Activated CD4-positive, alpha-beta T cell treated with anti-CD3 and anti-CD28 coated beads for 1 hour (primary cell): ENCODE measurements at regions not wholly inside any gene's neighbourhood (a gene's known extent, or its start where the extent isn't known, plus 50 kb on each side); places are given as distances from the start of the nearest gene placed in this dataset.
"Not testable (repeated sequence)": the region's sequence is repeated elsewhere in the genome, so short reads cannot be mapped to it uniquely, and the experiment has no call there.

Source experiments
- DNase-seq: peaks from one replicate; pipeline ENCODE4 v3.0.0-alpha.2; 2020

DNA sequence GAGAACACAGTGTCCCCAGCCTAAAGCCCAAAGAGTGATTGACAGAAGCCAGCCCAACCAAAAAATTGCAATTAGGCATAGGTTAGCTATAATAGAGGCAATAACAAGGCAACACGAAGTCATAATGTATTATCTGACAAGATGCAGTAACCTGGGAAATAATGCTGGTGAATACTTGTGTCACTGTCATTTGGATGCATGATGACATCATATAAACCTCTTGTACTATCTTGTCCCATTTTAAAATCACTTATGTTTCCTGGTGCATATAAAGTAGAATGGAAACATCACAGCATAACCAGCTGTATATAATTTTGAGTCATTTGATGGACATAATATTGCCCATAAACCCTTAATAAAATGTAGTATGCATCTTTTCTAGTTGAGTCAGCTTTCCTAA lies 1138.3 kb upstream of the LRRTM3 start:
- no peak for DNase-seq

- no peak for DNase-seq
Measured at GRCh38 chr10:65788271-65788670, 1137.6 kb upstream of the LRRTM3 start.

GRCh38 chr10:65791979-65792378 lies 1133.9 kb upstream of the LRRTM3 start:
- no peak for DNase-seq

DNA sequence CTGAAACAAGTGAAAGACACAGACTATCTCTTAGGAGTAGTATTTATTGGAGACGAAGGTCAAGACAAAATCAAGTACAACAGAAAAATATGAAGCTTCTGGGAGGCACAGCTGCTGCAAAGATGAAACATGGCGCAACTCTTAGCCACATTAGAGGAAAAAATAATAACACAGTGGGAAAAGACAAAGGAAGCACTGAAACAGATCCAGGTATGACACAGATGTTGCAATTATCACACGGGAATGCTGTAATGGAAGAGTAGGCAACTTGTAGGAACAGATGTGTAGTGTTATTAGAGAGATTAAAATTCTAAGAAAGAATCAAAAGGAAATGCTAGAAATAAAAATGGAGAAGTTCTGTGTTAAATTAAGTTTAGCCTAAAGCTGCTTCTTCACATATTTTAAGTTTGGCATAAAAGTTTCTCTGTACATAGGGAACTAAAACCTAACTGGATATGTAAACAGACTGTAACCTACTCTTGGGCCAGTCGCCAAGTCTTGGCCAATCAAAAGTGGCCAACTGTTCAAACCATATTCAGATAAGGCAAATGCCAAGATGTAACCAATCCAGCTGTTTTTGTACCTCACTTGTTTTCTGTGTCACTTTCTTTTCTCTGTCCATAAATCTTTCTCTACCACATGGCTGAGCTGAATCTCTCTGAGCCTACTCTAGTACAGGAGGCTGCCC lies 1132.0 kb upstream of the LRRTM3 start:
- no peak for DNase-seq

- DNase-seq, result not testable (repeated sequence)
Measured at GRCh38 chr10:65794861-65795260, 1131.0 kb upstream of the LRRTM3 start.

DNA sequence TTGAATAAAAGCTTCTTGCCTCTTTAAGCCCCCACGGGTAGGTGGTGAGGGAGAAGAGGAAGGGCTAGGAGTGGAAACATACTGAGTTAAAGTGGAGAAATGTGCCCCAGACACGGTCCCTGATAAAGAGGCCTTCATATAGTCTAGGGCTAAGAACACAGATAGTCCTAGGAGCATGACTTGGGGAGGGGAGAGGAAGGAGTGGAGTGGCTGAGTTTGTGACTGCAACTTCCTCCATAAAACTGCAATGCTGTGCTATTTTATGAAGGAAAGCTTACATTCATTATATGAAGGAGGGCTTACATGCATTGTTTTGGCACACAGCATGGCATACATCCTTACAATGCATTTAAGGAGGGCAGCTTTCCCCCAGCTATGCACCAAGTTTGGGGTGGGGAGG lies 1129.4 kb upstream of the LRRTM3 start:
- DNase-seq, result no peak

GRCh38 chr10:65798133-65798532 lies 1127.7 kb upstream of the LRRTM3 start:
- no peak for DNase-seq

DNA sequence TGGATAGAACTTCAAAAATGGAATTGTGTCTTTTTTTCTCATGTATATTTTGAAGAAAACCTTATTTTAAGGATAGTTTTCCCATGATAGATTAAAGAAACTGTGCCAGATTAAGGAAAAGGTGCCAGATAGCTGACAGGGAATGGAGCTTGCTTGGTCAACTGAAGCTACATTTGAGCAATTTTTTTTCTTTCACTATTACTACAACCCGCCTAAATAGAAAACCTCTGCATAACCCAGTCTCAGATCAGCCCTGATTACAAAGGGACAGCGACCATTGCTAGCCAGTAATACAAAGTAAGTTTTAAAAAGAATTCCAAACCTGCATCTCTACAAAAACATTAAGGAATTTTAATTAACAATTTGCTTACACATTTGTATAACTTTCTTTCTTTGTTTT lies 1123.4 kb upstream of the LRRTM3 start:
- DNase-seq, result no peak

DNA sequence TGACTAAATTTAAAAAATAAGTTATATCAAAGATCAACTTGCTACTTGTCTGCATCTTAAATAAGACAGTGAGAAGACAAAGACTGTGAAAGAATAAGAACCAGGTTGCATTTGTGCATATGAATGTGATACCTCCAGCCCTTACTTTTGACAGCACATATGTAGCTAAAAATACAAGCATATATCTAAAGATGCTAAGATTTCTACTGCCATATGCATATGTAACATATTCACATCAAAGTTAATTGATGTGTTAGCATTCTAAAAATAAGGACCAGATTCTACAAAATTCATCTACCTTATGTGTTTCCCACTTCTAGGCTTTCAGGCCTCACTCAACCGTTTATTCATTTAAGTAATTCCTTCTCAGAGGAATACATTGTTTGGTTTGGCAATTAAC lies 1120.3 kb upstream of the LRRTM3 start:
- DNase-seq, result no peak

GRCh38 chr10:65805993-65806392 lies 1119.8 kb upstream of the LRRTM3 start:
- DNase-seq, result no peak

- DNase-seq, result no peak
Measured at GRCh38 chr10:65808687-65809333, 1117.0 kb upstream of the LRRTM3 start.

DNA sequence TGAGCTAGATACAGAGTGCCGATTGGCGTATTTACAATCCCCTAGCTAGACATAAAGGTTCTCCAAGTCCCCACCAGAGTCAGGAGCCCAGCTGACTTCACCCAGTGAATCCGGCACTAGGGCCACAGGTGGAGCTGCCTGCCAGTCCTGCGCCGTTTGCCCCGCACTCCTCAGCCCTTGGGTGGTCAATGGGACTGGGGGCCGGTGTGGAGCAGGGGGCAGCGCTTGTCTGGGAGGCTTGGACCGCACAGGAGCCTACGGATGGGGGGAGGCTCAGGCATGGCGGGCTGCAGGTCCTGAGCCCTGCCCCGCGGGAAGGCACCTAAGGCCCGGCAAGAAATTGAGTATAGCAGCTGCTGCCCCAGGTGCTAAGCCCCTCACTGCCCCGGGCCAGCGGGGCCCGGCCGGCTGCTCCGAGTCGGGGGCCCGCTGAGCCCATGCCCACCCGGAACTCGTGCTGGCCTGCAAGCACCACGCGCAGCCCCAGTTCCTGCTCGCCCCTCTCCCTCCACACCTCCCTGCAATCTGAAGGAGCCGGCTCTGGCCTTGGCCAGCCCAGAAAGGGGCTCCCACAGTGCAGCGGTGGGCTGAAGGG lies 1113.8 kb upstream of the LRRTM3 start:
- DNase-seq, result no peak

DNA sequence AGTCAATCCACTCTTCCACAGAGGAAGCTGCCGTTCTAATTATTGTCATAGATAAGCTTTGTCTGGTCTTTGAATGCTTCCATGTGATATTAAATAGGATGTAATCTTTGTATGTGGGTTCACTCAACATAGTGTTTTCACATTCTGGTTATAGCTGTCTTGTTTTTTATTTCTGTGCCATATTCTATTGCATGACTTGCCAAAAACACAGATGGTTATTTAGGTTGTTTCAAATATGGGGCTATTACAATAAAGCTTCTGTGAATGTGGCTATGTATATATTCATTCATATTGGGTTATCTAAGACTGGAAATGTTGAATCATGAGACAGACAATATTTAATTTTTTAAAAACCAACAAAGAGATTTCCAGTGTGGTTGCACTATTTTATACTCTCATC lies 1109.3 kb upstream of the LRRTM3 start:
- DNase-seq, result no peak

DNA sequence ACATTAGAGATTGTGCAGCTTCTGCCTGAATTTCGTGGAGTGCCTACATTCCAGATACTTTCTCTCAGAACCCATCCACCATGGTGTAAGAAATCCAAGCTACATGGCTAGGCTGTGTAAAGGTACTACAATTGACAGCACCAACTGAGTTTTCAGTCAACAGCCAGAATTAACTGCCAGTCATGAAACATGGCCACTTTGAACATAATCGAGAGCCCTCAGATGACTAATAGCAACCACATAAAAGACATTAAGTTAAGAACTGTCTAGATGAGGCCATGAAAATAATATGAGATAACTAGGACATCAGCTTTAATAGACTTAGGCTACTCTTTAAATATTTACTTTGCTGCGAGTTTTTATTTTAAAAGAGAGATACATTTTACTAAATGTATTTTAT lies 1106.8 kb upstream of the LRRTM3 start:
- no peak for DNase-seq

GRCh38 chr10:65827359-65827758 lies 1098.5 kb upstream of the LRRTM3 start:
- no peak for DNase-seq

- no peak for DNase-seq
Measured at GRCh38 chr10:65838811-65839210, 1087.0 kb upstream of the LRRTM3 start.

DNA sequence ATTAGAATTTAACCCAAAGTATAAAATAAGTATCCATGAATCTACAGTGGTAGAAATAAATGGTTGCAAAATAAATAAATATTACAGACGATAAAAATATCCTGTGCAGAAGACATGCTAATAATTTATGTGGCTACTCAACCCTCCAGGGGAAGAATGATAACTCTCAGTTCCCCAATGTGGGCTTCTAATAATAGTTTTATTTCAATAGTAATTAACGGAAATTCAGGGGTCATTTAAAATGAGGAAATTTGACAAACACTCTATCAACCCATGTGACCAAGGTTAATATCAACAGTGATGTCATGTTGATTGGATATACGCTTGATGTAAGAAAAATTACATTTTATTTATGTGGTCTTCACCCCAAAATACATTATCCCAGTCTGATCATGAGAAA lies 1082.6 kb upstream of the LRRTM3 start:
- no peak for DNase-seq

DNA sequence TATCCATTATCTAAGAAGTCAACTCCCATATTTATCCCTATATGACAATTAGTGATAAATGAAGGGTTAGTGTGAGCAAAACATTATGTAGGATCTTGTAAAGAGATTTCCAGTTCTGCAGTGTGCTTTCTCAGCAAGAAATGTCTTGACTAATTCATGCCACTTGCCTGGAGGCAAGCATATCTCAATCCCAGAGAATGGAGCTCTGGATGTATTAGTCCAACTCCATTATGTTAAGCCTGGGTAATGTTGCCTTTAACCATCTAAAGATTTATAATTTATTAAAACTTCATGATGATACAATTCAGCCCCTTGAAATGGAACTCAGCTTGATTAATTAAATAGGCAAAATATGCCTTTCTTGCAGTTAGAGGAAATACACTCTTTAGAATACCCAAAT lies 1079.9 kb upstream of the LRRTM3 start:
- DNase-seq, result no peak

- no peak for DNase-seq
Measured at GRCh38 chr10:65846541-65846940, 1079.3 kb upstream of the LRRTM3 start.

GRCh38 chr10:65846949-65847348 lies 1078.9 kb upstream of the LRRTM3 start:
- DNase-seq, result no peak

GRCh38 chr10:65847436-65848230 lies 1078.2 kb upstream of the LRRTM3 start:
- no peak for DNase-seq

- DNase-seq, result no peak
Measured at GRCh38 chr10:65858841-65859240, 1067.0 kb upstream of the LRRTM3 start.

DNA sequence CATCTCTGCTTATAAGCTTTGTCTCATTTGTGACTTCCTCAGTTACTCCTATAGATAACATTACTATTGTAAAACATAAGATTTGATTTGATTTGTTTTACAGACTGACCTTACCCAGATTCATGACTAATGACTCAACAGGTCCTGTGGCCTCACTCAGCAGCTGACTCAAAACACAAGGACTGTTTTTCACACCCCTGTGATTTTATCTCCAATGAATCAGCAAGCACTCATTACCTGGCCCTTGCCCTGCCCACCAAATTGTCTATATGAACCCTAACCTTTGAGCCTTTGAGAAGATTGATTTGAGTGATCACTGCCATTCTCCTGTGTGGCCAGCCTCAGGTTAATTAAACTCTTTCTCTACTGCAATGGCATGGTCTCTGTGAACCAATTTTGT lies 1064.6 kb upstream of the LRRTM3 start:
- DNase-seq, result no peak
